PFSK-1 (cell line): ENCODE measurements at regions not wholly inside any gene's neighbourhood (a gene's known extent, or its start where the extent isn't known, plus 50 kb on each side); places are given as distances from the start of the nearest gene placed in this dataset.

ENCODE experiments used
- FOXP2 ChIP-seq: optimal IDR thresholded peaks from 2 replicates; pipeline ENCODE3; 2011; ENCODE audit warnings: borderline replicate concordance, control low read depth, inconsistent platforms; ENCODE audit not compliant: insufficient read depth; ENCODE audit errors: extremely low read length, extremely low read depth
- POLR2AphosphoS5 ChIP-seq: IDR thresholded peaks from 2 replicates; pipeline ENCODE4 v1.6.1; 2012; ENCODE audit warnings: low read depth, mild to moderate bottlenecking, control low read depth, low read length, moderate library complexity
- TAF1 ChIP-seq: IDR thresholded peaks from 2 replicates; pipeline ENCODE4 v1.6.1; 2012; ENCODE audit warnings: low read length, control low read depth, borderline replicate concordance; ENCODE audit not compliant: insufficient read depth
- TF ChIP-seq, protein P1 (sequence below), 2 experiments: IDR thresholded peaks; 2 replicates each; pipeline versions ENCODE4 v1.6.1 to v1.8.0; 2011 to 2012; ENCODE audit warnings: low read depth in 2 of 2, low read length in 2 of 2, control low read depth in 1 of 2, inconsistent platforms in 1 of 2, mild to moderate bottlenecking in 1 of 2, moderate library complexity in 1 of 2; ENCODE audit not compliant: insufficient read depth in 1 of 2

DNA sequence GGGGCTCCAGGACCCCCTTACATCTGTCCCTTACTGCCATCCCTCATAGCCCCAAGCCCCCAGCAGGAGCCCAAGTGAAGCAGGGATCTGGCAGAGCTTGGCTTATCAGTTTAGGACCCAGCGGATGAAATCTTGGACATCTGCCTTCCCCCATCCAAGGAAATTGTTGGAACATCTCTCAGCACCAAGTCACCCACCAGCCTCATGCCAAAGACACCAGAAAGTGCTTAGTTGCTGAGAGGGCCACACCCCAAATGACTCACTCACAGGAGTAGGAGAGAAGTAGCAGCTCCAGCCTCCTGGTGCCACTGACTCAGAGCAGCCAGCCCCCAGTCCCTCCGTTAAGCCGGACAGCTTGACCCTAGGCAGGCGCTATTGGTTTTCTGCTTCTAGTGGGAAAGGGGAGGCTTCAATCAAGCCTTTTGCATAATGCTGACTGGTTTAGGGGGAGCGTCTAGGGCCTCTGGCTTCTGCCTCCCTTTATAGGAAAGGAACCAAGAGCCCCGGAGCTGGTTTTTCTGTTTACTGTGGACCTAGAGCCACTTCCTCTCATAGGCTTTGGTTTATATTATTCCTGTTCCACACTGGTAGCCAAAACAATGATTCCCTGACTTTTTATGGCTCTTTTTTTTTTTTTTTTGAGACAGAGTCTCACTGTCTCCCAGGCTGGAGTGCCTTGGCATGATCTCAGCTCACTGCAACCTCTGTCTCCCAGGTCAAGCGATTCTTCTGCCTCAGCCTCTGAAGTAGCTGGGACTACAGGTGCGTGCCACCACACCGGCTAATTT lies 114.2 kb upstream of the IPO9 start:
- TF ChIP-seq TAF1 (no peak), POLR2AphosphoS5 (no peak), FOXP2 (peak; percentile 22)
- TF ChIP-seq, protein P1, sequence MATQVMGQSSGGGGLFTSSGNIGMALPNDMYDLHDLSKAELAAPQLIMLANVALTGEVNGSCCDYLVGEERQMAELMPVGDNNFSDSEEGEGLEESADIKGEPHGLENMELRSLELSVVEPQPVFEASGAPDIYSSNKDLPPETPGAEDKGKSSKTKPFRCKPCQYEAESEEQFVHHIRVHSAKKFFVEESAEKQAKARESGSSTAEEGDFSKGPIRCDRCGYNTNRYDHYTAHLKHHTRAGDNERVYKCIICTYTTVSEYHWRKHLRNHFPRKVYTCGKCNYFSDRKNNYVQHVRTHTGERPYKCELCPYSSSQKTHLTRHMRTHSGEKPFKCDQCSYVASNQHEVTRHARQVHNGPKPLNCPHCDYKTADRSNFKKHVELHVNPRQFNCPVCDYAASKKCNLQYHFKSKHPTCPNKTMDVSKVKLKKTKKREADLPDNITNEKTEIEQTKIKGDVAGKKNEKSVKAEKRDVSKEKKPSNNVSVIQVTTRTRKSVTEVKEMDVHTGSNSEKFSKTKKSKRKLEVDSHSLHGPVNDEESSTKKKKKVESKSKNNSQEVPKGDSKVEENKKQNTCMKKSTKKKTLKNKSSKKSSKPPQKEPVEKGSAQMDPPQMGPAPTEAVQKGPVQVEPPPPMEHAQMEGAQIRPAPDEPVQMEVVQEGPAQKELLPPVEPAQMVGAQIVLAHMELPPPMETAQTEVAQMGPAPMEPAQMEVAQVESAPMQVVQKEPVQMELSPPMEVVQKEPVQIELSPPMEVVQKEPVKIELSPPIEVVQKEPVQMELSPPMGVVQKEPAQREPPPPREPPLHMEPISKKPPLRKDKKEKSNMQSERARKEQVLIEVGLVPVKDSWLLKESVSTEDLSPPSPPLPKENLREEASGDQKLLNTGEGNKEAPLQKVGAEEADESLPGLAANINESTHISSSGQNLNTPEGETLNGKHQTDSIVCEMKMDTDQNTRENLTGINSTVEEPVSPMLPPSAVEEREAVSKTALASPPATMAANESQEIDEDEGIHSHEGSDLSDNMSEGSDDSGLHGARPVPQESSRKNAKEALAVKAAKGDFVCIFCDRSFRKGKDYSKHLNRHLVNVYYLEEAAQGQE (IDR thresholded peaks at IDR 0.05; ENCODE audit: insufficient read depth in 1 of 2, low read depth in 2 of 2, low read length in 2 of 2) = no peak
